ENCODE measurements at regions not wholly inside any gene's neighbourhood (a gene's known extent, or its start where the extent isn't known, plus 50 kb on each side); places are given as distances from the start of the nearest gene placed in this dataset.

- DNase-seq = no peak
Measured at GRCh38 chr21:20613654-20614053, 384.6 kb upstream of the NCAM2 start.

DNA sequence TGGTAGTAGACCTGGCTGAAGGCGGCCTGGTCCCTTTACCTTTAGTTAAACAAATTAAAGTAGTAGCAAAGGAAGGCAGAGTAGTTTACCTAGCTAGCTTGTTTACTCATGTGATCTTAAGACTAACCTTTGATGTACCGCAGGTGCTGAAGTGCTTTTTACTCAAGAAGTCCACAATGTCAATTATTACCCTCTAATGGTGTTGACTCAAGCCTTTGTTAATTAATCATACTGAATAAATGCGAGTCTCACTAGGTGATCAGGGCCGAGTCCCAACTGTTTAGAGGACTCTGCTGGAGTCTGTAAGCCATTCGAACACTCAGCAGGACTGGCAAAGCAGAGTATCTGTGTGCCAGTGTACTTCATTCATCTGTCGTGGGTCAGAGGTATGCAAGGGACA, 381.1 kb upstream of the NCAM2 start:
- no peak for DNase-seq

- DNase-seq = no peak
Measured at GRCh38 chr21:20618878-20619277, 379.3 kb upstream of the NCAM2 start.

DNA sequence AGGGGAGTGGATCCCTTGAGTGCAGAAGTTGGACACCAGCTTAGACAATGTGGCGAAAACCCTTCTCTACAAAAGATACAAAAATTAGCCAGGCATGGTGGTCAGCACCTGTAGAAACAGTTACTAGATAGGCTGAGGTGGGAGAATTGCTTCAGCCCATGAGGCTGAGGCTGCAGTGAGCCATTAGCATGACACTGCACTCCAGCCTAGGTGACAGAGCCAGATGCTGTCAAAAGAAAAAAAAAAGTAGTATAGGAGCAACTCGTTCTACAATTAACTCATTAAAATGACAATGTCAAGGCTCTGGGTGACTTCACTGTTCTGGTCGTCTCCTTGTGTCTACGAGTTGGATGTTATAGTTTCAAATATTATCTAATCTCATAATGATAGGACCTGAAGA, 370.6 kb upstream of the NCAM2 start:
- DNase-seq = no peak

GRCh38 chr21:20631633-20632032, 366.6 kb upstream of the NCAM2 start:
- DNase-seq = no peak

DNA sequence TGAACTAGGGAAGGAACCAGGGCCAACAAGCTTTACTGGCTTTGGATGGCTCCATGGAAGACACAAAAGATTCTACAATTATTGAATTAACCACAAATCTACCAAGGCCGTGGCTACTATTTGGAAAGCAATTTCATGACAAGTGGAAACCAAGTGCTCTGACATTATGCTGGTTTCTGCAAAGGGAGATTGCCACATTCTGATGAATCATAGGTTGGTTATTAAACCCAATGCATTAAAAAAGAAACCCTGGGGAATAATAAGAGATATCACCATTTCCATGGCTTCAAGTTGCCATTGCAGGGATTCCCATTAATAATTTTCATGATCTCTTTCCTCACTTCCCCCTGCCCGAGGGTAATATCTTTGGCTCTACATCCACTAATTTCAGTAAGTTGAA, 359.2 kb upstream of the NCAM2 start:
- no peak for DNase-seq

DNA sequence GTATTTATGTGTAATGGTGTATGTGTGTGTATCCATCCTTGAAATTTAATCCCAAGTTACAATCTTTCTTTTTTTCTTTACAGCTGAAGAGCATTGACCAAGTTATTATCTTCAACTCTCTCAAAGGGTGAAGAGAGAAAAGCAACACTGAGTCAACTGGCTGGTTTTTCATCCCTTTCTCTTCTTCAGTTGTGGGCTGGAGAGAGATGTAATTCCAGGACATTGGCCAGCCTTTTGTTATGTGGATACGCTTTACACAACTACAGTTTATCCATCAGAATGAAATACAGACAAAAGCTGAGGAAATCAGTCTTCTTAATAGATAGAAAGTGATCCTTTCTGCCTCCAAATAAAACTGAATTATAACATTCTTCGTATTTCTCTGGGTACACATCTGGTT, 357.0 kb upstream of the NCAM2 start:
- no peak for DNase-seq

GRCh38 chr21:20642681-20643080, 355.5 kb upstream of the NCAM2 start:
- no peak for DNase-seq

GRCh38 chr21:20644552-20644951, 353.7 kb upstream of the NCAM2 start:
- no peak for DNase-seq

DNA sequence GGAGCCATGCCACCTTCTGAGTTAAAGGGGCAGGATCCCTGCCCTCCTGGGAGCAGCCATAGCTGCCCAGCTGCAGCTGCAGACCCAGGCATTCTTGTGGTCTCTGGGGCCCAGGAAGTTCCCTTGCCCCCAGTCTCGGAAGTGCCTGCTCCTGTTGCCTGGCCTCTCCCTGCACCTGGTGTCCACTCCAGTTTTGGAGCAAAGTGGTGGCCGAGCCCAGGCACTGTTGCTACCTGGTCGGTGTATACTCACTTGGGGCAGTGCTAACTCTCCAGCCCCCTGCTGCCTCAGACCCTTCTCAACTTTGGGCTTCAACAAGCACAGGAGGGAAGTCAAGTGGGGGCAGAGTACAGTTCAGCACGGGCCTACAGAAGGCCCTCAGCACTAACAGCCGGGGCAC, 352.9 kb upstream of the NCAM2 start:
- no peak for DNase-seq

- no peak for DNase-seq
Measured at GRCh38 chr21:20646431-20647165, 351.6 kb upstream of the NCAM2 start.

DNA sequence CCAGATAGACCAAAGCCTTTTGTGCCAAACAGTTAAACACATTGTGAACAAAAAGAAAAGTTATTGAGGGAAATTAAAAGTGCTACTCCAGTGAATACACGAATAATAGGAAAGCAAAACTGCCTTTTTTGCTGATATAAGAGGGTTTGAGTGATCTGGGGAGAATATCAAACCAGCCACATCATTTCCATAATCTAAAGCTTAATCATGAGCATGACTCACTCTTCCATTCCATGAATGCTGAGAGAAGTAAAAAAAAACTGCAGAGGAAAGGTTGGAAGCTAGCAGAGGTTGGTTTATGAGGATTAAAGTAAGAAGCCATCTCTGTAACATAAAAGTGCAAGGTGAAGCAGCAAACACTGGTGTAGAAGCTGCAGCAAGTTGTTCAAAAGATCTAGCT, 350.6 kb upstream of the NCAM2 start:
- no peak for DNase-seq

DNA sequence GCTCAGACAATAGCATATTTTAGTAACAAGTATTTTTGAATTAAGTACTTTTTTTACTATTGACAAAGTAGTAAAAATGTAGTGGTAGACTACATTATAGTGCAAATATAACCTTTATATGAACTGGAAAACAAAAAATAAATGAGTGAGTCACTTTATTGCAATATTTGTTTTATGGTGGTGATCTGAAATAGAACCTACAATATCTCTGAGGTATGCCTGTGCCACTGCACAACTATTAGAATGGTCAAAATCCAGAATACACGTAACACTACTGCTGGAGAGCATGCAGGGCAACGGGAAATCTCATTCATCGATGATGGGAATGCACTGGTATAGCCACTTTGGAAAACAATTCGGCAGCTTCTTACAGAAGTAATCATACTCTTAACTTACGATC, 349.0 kb upstream of the NCAM2 start:
- no peak for DNase-seq

- no peak for DNase-seq
Measured at GRCh38 chr21:20652846-20653245, 345.4 kb upstream of the NCAM2 start.

GRCh38 chr21:20661246-20661645, 337.0 kb upstream of the NCAM2 start:
- DNase-seq = no peak

DNA sequence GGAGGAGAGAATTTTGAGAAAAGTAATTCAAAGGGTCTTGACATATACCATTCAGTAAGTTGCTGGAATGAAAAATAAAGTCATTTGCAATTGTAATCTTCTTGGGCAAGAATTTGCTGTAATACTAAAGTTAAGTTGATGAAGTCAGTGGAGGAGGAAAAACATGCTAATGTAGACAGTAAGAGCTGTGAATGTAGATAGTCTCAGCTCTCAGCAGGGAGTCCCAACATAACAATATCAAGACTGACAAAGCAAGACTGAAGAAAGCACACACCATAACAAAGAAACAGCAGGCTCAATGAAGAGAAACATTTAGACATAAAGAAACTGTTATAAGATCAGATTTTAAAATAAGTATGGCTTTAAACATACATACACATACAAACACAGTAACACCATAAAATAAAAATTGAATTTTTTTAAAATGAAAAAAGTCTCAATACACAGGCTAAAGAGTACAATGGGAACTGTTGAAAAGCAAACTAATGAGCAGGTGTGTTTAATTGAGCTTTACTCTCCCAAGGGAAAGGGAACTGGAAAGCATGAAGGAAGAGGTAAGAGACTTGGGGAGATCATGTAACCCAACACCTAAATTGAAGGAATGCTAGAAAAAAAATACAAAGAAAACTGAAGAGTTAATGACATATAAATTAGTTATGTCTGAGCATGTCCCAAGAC, 336.3 kb upstream of the NCAM2 start:
- DNase-seq = no peak

DNA sequence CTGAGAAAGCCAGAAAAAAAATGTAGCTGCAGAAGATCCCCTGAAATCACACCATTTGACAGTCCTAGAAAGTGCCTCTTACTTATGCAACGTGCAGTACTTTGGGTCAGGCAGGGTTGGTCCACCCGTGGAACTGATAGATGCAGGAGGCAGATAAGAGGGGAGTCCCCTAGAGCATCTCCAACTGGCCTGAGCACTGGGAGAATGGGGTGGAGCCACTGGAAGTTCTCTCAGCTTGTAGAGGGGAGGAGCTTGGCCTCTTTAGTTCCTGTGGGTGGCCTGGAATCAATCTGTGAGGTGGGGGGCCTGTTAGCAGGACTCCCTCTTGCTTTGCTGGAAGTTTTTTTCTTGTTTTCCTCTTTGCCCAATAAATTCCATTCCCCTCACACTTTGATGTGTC, 335.7 kb upstream of the NCAM2 start:
- no peak for DNase-seq

DNA sequence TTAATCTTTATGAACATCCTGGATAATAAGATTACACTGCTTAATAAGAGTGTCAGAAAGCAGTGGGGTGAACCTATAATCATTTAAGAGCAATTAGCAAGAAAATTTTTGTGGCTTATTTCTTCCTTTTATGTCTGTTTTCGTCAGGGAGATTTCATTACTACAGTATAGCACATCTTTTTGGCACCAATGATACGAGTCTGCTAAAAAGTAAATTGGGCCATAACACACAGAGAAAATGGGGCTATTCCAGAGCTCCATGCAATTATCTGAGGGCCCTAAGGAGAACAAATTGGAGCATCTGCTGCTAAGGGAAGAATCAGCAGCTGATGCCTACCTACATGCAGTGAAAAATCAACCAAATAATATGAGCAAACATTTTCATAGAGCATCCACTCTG, 330.3 kb upstream of the NCAM2 start:
- DNase-seq = no peak

GRCh38 chr21:20685475-20685874, 312.7 kb upstream of the NCAM2 start:
- no peak for DNase-seq

DNA sequence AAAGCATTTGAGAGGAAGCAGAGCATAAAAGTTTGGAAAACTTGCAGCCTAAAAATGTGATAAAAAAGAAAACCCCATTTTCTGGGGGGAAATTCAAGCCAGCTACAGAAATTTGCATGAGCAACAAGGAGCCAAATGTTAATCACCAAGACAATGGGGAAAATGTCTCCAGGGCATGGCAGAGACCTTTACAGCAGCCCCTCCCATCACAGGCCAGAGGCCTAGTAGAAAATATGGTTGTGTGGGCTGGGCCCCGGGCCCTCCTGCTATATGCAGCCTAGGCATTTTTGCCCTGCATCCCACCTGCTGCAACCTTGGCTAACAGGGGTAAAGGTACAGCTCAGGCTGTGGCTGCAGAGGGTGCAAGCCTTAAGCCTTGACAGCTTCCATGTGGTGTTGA, 299.6 kb upstream of the NCAM2 start:
- no peak for DNase-seq

GRCh38 chr21:20701235-20701634, 297.0 kb upstream of the NCAM2 start:
- DNase-seq = no peak

- DNase-seq = no peak
Measured at GRCh38 chr21:20703112-20703767, 295.0 kb upstream of the NCAM2 start.

- no peak for DNase-seq
Measured at GRCh38 chr21:20720623-20721022, 277.6 kb upstream of the NCAM2 start.

DNA sequence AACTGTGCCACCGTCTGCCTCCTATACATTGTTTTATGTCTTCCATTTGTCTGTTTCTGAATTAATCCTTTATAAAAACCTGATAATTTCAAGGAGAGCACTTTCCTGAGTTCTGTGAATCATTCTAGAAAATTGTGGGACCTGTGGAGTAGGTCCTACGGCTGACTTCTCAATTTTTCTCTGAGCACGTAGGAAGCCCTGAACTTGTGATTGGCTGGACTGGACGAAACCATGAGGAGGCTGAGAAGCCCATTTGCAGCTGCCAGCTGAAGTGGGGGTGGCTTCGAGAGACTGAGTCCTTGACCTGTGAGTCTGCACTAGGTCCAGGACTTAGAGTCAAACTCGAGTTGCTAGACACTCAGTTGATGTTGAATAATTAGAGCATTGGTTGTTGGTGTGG, 277.1 kb upstream of the NCAM2 start:
- no peak for DNase-seq

All from NCI-H1436 treated with DMSO at 0.1 percent for 48 hours (cell line).